MM.1S (cell line): ENCODE measurements at regions not wholly inside any gene's neighbourhood (a gene's known extent, or its start where the extent isn't known, plus 50 kb on each side); places are given as distances from the start of the nearest gene placed in this dataset.

ENCODE experiments used
- DNase-seq: peaks from one replicate; pipeline ENCODE4 v3.0.0-alpha.2; 2015
- H2AFZ ChIP-seq: fragments of 300-600 bp; sonication (generic); 2 replicates; pipeline ENCODE4 v1.6.0; 2016; ENCODE audit warnings: antibody characterized with exemption, low read length
- H3F3A ChIP-seq: fragments of 300-600 bp; sonication (generic); 2 replicates; pipeline ENCODE4 v1.6.1; 2016; ENCODE audit warnings: mild to moderate bottlenecking, antibody characterized with exemption, low read length, moderate library complexity, mixed read lengths; ENCODE audit not compliant: insufficient read depth
- H3K27ac ChIP-seq: fragments of 300-600 bp; sonication (generic); 2 replicates; pipeline ENCODE4 v1.5.1; 2016; ENCODE audit warnings: mild to moderate bottlenecking, low read length
- H3K27me3 ChIP-seq: fragments of 300-600 bp; sonication (generic); replicated peaks from 2 replicates; pipeline ENCODE4 v1.6.0; 2016; ENCODE audit warnings: low read length; ENCODE audit not compliant: insufficient read depth
- H3K36me3 ChIP-seq: fragments of 300-600 bp; sonication (generic); replicated peaks from 2 replicates; pipeline ENCODE4 v1.6.1; 2016; ENCODE audit warnings: mild to moderate bottlenecking, low read length, mixed read lengths; ENCODE audit not compliant: insufficient read depth
- H3K4me1 ChIP-seq: fragments of 300-600 bp; sonication (generic); 2 replicates; pipeline ENCODE4 v1.6.1; 2016; ENCODE audit warnings: low read length, mixed read lengths
- H3K4me2 ChIP-seq: fragments of 300-600 bp; sonication (generic); 2 replicates; pipeline ENCODE4 v1.6.0; 2016; ENCODE audit warnings: low read depth, low read length
- H3K4me3 ChIP-seq: fragments of 300-600 bp; sonication (generic); 2 replicates; pipeline ENCODE4 v1.5.1; 2016; ENCODE audit warnings: low read length, mixed read lengths
- H3K79me2 ChIP-seq: fragments of 300-600 bp; sonication (generic); 2 replicates; pipeline ENCODE4 v1.6.1; 2016; ENCODE audit warnings: mixed run types, low read length, mixed read lengths
- H3K9ac ChIP-seq: fragments of 300-600 bp; sonication (generic); 2 replicates; pipeline ENCODE4 v1.6.1; 2016; ENCODE audit warnings: low read length, mixed read lengths
- H3K9me2 ChIP-seq: fragments of 300-600 bp; sonication (generic); replicated peaks from 2 replicates; pipeline ENCODE4 v1.6.1; 2016; ENCODE audit warnings: mild to moderate bottlenecking, low read length, mixed read lengths; ENCODE audit not compliant: insufficient read depth
- H3K9me3 ChIP-seq: fragments of 300-600 bp; sonication (generic); replicated peaks from 2 replicates; pipeline ENCODE4 v1.6.1; 2016; ENCODE audit warnings: mild to moderate bottlenecking, low read length, mixed read lengths; ENCODE audit not compliant: insufficient read depth
- H4K20me1 ChIP-seq: fragments of 300-600 bp; sonication (generic); 2 replicates; pipeline ENCODE4 v1.6.1; 2016; ENCODE audit warnings: mild to moderate bottlenecking, low read length, moderate library complexity, mixed read lengths; ENCODE audit not compliant: insufficient read depth
- CTCF ChIP-seq: fragments of 300-600 bp; sonication (generic); IDR thresholded peaks from 2 replicates; pipeline ENCODE4 v1.5.1; 2016; ENCODE audit warnings: antibody characterized with exemption, low read length, mixed read lengths
- EZH2 ChIP-seq: fragments of 300-600 bp; sonication (generic); optimal IDR thresholded peaks from 2 replicates; pipeline ENCODE3; 2017; ENCODE audit warnings: low read depth, mild to moderate bottlenecking, antibody characterized with exemption, low read length, mixed read lengths
- EZH2phosphoT487 ChIP-seq: fragments of 300-600 bp; sonication (generic); IDR thresholded peaks from 2 replicates; pipeline ENCODE4 v1.6.1; 2018; ENCODE audit warnings: antibody characterized with exemption, low read length

- no peaks in the 10 kb centered on the region for H3K27me3 ChIP-seq
- TF ChIP-seq CTCF (no peak), EZH2phosphoT487 (no peak), EZH2 (no peak)
- H3K27ac ChIP-seq, result no peak overlapping the region
- H3K79me2 ChIP-seq, result no peaks in the 10 kb centered on the region
- H3K4me3 ChIP-seq, result no peak overlapping the region
- H3K36me3 ChIP-seq, result no peaks in the 10 kb centered on the region
- H4K20me1 ChIP-seq, result no peaks in the 10 kb centered on the region
- H3F3A ChIP-seq, result no peaks in the 10 kb centered on the region
- H3K4me2 ChIP-seq, result no peak overlapping the region
- H2AFZ ChIP-seq, result no peak overlapping the region
- H3K9me2 ChIP-seq, result no peaks in the 10 kb centered on the region
- H3K9me3 ChIP-seq, result no peaks in the 10 kb centered on the region
- no peak overlapping the region for H3K9ac ChIP-seq
- H3K4me1 ChIP-seq, result no peaks in the 10 kb centered on the region
- no peak for DNase-seq
Observed at GRCh38 chr1:14141656-14142055, 441.7 kb downstream of the PRDM2 start.

- Histone ChIP-seq H3K36me3 (no peaks in the 10 kb centered on the region), H3K4me3 (no peak overlapping the region), H4K20me1 (no peaks in the 10 kb centered on the region), H3K4me2 (no peak overlapping the region), H3K9me3 (no peaks in the 10 kb centered on the region), H2AFZ (no peak overlapping the region), H3F3A (no peaks in the 10 kb centered on the region), H3K9ac (no peak overlapping the region), H3K27me3 (no peaks in the 10 kb centered on the region), H3K9me2 (no peaks in the 10 kb centered on the region), H3K27ac (no peak overlapping the region), H3K4me1 (no peaks in the 10 kb centered on the region), H3K79me2 (no peaks in the 10 kb centered on the region)
- no peak for DNase-seq
- TF ChIP-seq EZH2phosphoT487 (no peak), EZH2 (no peak), CTCF (no peak)
Observed at GRCh38 chr1:14142397-14143100, 442.6 kb downstream of the PRDM2 start.

GRCh38 chr1:14143777-14144176 lies 443.8 kb downstream of the PRDM2 start:
- no peaks in the 10 kb centered on the region for H3F3A ChIP-seq
- no peaks in the 10 kb centered on the region for H3K36me3 ChIP-seq
- H3K4me2 ChIP-seq, result no peak overlapping the region
- H3K27me3 ChIP-seq, result no peaks in the 10 kb centered on the region
- H3K9ac ChIP-seq, result no peak overlapping the region
- H3K27ac ChIP-seq, result no peak overlapping the region
- DNase-seq, result no peak
- H3K4me1 ChIP-seq, result no peaks in the 10 kb centered on the region
- no peaks in the 10 kb centered on the region for H3K9me2 ChIP-seq
- H2AFZ ChIP-seq, result no peak overlapping the region
- no peaks in the 10 kb centered on the region for H3K9me3 ChIP-seq
- no peaks in the 10 kb centered on the region for H3K79me2 ChIP-seq
- H4K20me1 ChIP-seq, result no peaks in the 10 kb centered on the region
- H3K4me3 ChIP-seq, result no peak overlapping the region
- no peak for TF ChIP-seq EZH2phosphoT487
- no peak for TF ChIP-seq CTCF
- TF ChIP-seq EZH2, result no peak
